Stimulated activated naive CD8-positive, alpha-beta T cell treated with anti-CD3 and anti-CD28 coated beads, Interleukin-15, amount 100 ng/mL, for 72 hours (primary cell): ENCODE measurements at regions not wholly inside any gene's neighbourhood (a gene's known extent, or its start where the extent isn't known, plus 50 kb on each side); places are given as distances from the start of the nearest gene placed in this dataset.
"Not testable (repeated sequence)": the region's sequence is repeated elsewhere in the genome, so short reads cannot be mapped to it uniquely, and the experiment has no call there.

ENCODE experiments used
- ATAC-seq: fragments of 150-1000 bp; cut with Tn5 transposase; 2 replicates; pipeline ENCODE4 v1.10.0; 2021; ENCODE audit warnings: mild to moderate bottlenecking, moderate library complexity
- DNase-seq, 2 donors: peaks; one replicate each; pipeline ENCODE4 v3.0.0; 2021 to 2022
- H3K27ac Mint-ChIP-seq, 2 donors: one replicate each; pipeline ENCODE4 v1.8.0; 2022; ENCODE audit warnings: mild to moderate bottlenecking in 2 of 2, mixed read lengths in 2 of 2, moderate library complexity in 2 of 2
- H3K27me3 Mint-ChIP-seq: one replicate; pipeline ENCODE4 v1.8.0; 2022; ENCODE audit warnings: mixed read lengths
- H3K4me1 Mint-ChIP-seq: one replicate; pipeline ENCODE4 v1.8.0; 2022; ENCODE audit warnings: mild to moderate bottlenecking, mixed read lengths
- H3K4me3 Mint-ChIP-seq, 2 donors: one replicate each; pipeline ENCODE4 v1.8.0; 2022; ENCODE audit warnings: mild to moderate bottlenecking in 2 of 2, mixed read lengths in 2 of 2, moderate library complexity in 1 of 2
- H3K9me3 Mint-ChIP-seq, 2 donors: one replicate each; pipeline ENCODE4 v1.8.0; 2022; ENCODE audit warnings: mixed read lengths in 2 of 2

- H3K9me3 Mint-ChIP-seq: peaks cover 0 to 7% of the 10 kb centered on the region in 2 donors
- no peaks in the 10 kb centered on the region for H3K4me1 Mint-ChIP-seq
- no peaks in the 10 kb centered on the region for H3K27me3 Mint-ChIP-seq
- no peak for DNase-seq
- ATAC-seq: no peak
- no peak overlapping the region for H3K4me3 Mint-ChIP-seq
- H3K27ac Mint-ChIP-seq: no peak overlapping the region
Measured at GRCh38 chr3:81198216-81198615, 563.2 kb downstream of the GBE1 start.

- H3K27me3 Mint-ChIP-seq: no peaks in the 10 kb centered on the region
- no peak for DNase-seq
- no peaks in the 10 kb centered on the region for H3K4me1 Mint-ChIP-seq
- H3K4me3 Mint-ChIP-seq: no peak overlapping the region
- no peaks in the 10 kb centered on the region for H3K9me3 Mint-ChIP-seq
- no peak overlapping the region for H3K27ac Mint-ChIP-seq
- no peak for ATAC-seq
Measured at GRCh38 chr3:81197386-81197785, 564.1 kb downstream of the GBE1 start.

- ATAC-seq: no peak
- Mint-ChIP-seq H3K9me3 (no peaks in the 10 kb centered on the region), H3K4me1 (no peaks in the 10 kb centered on the region), H3K4me3 (no peak overlapping the region), H3K27ac (no peak overlapping the region), H3K27me3 (no peaks in the 10 kb centered on the region)
- DNase-seq: no peak
Measured at GRCh38 chr3:81195478-81195877, 566.0 kb downstream of the GBE1 start.

- Mint-ChIP-seq H3K4me1 (no peaks in the 10 kb centered on the region), H3K9me3 (peaks cover 9 to 25% of the 10 kb centered on the region in 2 donors), H3K27me3 (no peaks in the 10 kb centered on the region), H3K4me3 (no peak overlapping the region), H3K27ac (no peak overlapping the region)
- ATAC-seq (no peak), DNase-seq (no peak)
Measured at GRCh38 chr3:81186412-81186811, 575.0 kb downstream of the GBE1 start.

- peaks cover 0 to 25% of the 10 kb centered on the region in 2 donors for H3K9me3 Mint-ChIP-seq
- H3K27ac Mint-ChIP-seq, H3K4me3 Mint-ChIP-seq, H3K27me3 Mint-ChIP-seq, DNase-seq, ATAC-seq, H3K4me1 Mint-ChIP-seq: not testable (repeated sequence)
Measured at GRCh38 chr3:81182086-81182875, 579.2 kb downstream of the GBE1 start.

GRCh38 chr3:81173514-81173913, 587.9 kb downstream of the GBE1 start:
- DNase-seq (no peak), ATAC-seq (no peak)
- H3K27me3 Mint-ChIP-seq: no peaks in the 10 kb centered on the region
- no peaks in the 10 kb centered on the region for H3K9me3 Mint-ChIP-seq
- H3K4me1 Mint-ChIP-seq: no peaks in the 10 kb centered on the region
- H3K27ac Mint-ChIP-seq: no peak overlapping the region
- no peak overlapping the region for H3K4me3 Mint-ChIP-seq

GRCh38 chr3:81170298-81170697, 591.1 kb downstream of the GBE1 start:
- Mint-ChIP-seq H3K9me3 (peaks cover 13 to 15% of the 10 kb centered on the region in 2 donors), H3K4me3 (no peak overlapping the region), H3K4me1 (no peaks in the 10 kb centered on the region), H3K27ac (no peak overlapping the region), H3K27me3 (no peaks in the 10 kb centered on the region)
- ATAC-seq (no peak), DNase-seq (no peak)

- peaks cover 13 to 17% of the 10 kb centered on the region in 2 donors for H3K9me3 Mint-ChIP-seq
- H3K4me1 Mint-ChIP-seq: no peaks in the 10 kb centered on the region
- H3K4me3 Mint-ChIP-seq: no peak overlapping the region
- ATAC-seq (no peak), DNase-seq (no peak)
- no peaks in the 10 kb centered on the region for H3K27me3 Mint-ChIP-seq
- no peak overlapping the region for H3K27ac Mint-ChIP-seq
Measured at GRCh38 chr3:81164806-81165205, 596.6 kb downstream of the GBE1 start.

GRCh38 chr3:81161851-81162250, 599.6 kb downstream of the GBE1 start:
- Mint-ChIP-seq H3K9me3 (peaks cover 10 to 13% of the 10 kb centered on the region in 2 donors), H3K4me3 (no peak overlapping the region), H3K27ac (no peak overlapping the region), H3K4me1 (no peaks in the 10 kb centered on the region), H3K27me3 (no peaks in the 10 kb centered on the region)
- ATAC-seq (no peak), DNase-seq (no peak)

- Mint-ChIP-seq H3K27me3 (no peaks in the 10 kb centered on the region), H3K9me3 (peaks cover 10 to 20% of the 10 kb centered on the region in 2 donors), H3K4me1 (no peaks in the 10 kb centered on the region), H3K4me3 (no peak overlapping the region), H3K27ac (no peak overlapping the region)
- DNase-seq: no peak
- no peak for ATAC-seq
Measured at GRCh38 chr3:81161100-81161499, 600.3 kb downstream of the GBE1 start.

GRCh38 chr3:81154611-81155143, 606.8 kb downstream of the GBE1 start:
- Mint-ChIP-seq H3K4me3 (no peak overlapping the region), H3K27me3 (no peaks in the 10 kb centered on the region), H3K4me1 (no peaks in the 10 kb centered on the region), H3K27ac (no peak overlapping the region), H3K9me3 (peaks cover 6 to 29% of the 10 kb centered on the region in 2 donors)
- ATAC-seq (no peak), DNase-seq (no peak)

GRCh38 chr3:81152156-81152555, 609.3 kb downstream of the GBE1 start:
- H3K9me3 Mint-ChIP-seq: peaks cover 4 to 21% of the 10 kb centered on the region in 2 donors
- H3K4me3 Mint-ChIP-seq: no peak overlapping the region
- ATAC-seq (no peak), DNase-seq (no peak)
- H3K27me3 Mint-ChIP-seq: no peaks in the 10 kb centered on the region
- H3K4me1 Mint-ChIP-seq: no peaks in the 10 kb centered on the region
- H3K27ac Mint-ChIP-seq: no peak overlapping the region

- Mint-ChIP-seq H3K4me1 (no peaks in the 10 kb centered on the region), H3K4me3 (no peak overlapping the region), H3K27me3 (no peaks in the 10 kb centered on the region), H3K27ac (no peak overlapping the region), H3K9me3 (peaks cover 14 to 19% of the 10 kb centered on the region in 2 donors)
- no peak for DNase-seq
- ATAC-seq: no peak
Measured at GRCh38 chr3:81132995-81133394, 628.5 kb downstream of the GBE1 start.

GRCh38 chr3:81105789-81106488, 655.5 kb downstream of the GBE1 start:
- no peak overlapping the region for H3K4me3 Mint-ChIP-seq
- no peaks in the 10 kb centered on the region for H3K4me1 Mint-ChIP-seq
- DNase-seq (no peak), ATAC-seq (no peak)
- H3K27me3 Mint-ChIP-seq: no peaks in the 10 kb centered on the region
- peaks cover 8 to 21% of the 10 kb centered on the region in 2 donors for H3K9me3 Mint-ChIP-seq
- no peak overlapping the region for H3K27ac Mint-ChIP-seq

- no peak for DNase-seq
- H3K27me3 Mint-ChIP-seq: no peaks in the 10 kb centered on the region
- ATAC-seq: no peak
- peaks cover 13 to 28% of the 10 kb centered on the region in 2 donors for H3K9me3 Mint-ChIP-seq
- no peak overlapping the region for H3K27ac Mint-ChIP-seq
- no peak overlapping the region for H3K4me3 Mint-ChIP-seq
- H3K4me1 Mint-ChIP-seq: no peaks in the 10 kb centered on the region
Measured at GRCh38 chr3:81105206-81105605, 656.2 kb downstream of the GBE1 start.

GRCh38 chr3:81097889-81098288, 663.6 kb downstream of the GBE1 start:
- Mint-ChIP-seq H3K27me3 (no peaks in the 10 kb centered on the region), H3K4me3 (no peak overlapping the region), H3K9me3 (peaks cover 5 to 16% of the 10 kb centered on the region in 2 donors), H3K27ac (no peak overlapping the region), H3K4me1 (no peaks in the 10 kb centered on the region)
- ATAC-seq: no peak
- DNase-seq: no peak
